ENCODE measurements at regions not wholly inside any gene's neighbourhood (a gene's known extent, or its start where the extent isn't known, plus 50 kb on each side); places are given as distances from the start of the nearest gene placed in this dataset.
A peak's percentile ranks its signal among the peaks of the same experiment; 100 is the strongest.

DNA sequence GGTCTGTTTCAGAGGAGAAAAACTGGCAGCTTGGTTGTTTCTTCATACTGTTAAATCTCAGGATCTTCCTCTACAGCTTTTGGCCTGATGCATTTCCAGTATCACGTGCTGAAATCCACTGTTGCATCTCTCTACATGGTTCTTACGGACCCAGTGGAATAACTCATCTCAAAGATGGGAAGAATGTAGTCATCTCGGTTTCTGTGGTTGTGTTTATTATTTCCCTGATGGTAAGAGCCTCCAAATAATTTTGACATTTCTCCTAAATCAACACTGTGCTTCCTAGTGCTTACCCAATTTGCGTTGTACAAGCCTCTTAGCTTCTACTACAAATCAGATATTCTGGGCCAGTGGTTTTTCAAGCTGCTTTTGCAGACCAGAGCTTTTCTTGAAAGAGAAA is 812.8 kb downstream of the C12orf50 start:
- TF ChIP-seq POLR2AphosphoS5 (IDR thresholded peaks at IDR 0.05) (no peak), POLR2A (IDR thresholded peaks at IDR 0.05) (no peak), EP300 (IDR thresholded peaks at IDR 0.05) (no peak)
- TF ChIP-seq, protein P1, sequence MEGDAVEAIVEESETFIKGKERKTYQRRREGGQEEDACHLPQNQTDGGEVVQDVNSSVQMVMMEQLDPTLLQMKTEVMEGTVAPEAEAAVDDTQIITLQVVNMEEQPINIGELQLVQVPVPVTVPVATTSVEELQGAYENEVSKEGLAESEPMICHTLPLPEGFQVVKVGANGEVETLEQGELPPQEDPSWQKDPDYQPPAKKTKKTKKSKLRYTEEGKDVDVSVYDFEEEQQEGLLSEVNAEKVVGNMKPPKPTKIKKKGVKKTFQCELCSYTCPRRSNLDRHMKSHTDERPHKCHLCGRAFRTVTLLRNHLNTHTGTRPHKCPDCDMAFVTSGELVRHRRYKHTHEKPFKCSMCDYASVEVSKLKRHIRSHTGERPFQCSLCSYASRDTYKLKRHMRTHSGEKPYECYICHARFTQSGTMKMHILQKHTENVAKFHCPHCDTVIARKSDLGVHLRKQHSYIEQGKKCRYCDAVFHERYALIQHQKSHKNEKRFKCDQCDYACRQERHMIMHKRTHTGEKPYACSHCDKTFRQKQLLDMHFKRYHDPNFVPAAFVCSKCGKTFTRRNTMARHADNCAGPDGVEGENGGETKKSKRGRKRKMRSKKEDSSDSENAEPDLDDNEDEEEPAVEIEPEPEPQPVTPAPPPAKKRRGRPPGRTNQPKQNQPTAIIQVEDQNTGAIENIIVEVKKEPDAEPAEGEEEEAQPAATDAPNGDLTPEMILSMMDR (IDR thresholded peaks at IDR 0.05) = no peak
- H3K27me3 ChIP-seq = no peaks in the 10 kb centered on the region
- no peak overlapping the region for H3K4me3 ChIP-seq
- ATAC-seq (ENCODE audit: low FRiP score in 2 of 2) (peak in 1 of 2 donors; percentile 77), DNase-seq (no peak)
- H3K4me1 ChIP-seq = no peaks in the 10 kb centered on the region
- H3K27ac ChIP-seq = no peak overlapping the region
- 47% methylated on average over 4 of the region's 4 CpGs for WGBS, 2 donors
- no peaks in the 10 kb centered on the region for H3K36me3 ChIP-seq
- H3K9me3 ChIP-seq = no peaks in the 10 kb centered on the region

DNA sequence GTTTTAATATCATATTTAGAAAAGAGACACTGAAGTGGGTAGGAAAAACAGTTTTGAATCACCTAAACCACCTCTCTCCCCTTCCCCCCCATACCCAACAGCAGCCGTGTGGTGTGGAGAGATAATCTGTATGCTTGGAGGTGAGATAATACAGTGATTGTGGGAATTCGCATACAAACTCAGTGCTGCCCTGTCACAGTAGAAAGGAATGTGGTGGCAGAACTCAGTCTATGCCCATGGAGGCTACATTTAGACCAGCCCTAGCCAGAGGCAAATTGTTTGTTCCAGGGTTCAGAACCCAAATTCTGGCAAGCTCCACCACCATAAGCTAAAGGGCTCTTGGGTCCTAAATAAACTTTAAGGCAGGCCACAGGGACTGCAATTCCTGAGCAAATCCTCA is 827.0 kb downstream of the C12orf50 start:
- TF ChIP-seq EP300 (IDR thresholded peaks at IDR 0.05) (no peak), POLR2AphosphoS5 (IDR thresholded peaks at IDR 0.05) (no peak), POLR2A (IDR thresholded peaks at IDR 0.05) (no peak)
- TF ChIP-seq, protein P1 (IDR thresholded peaks at IDR 0.05) = no peak
- no peak overlapping the region for H3K27ac ChIP-seq
- no peak for ATAC-seq (ENCODE audit: low FRiP score in 2 of 2)
- DNase-seq = no peak
- no peaks in the 10 kb centered on the region for H3K4me1 ChIP-seq
- no peaks in the 10 kb centered on the region for H3K9me3 ChIP-seq
- H3K36me3 ChIP-seq = no peaks in the 10 kb centered on the region
- H3K27me3 ChIP-seq = no peaks in the 10 kb centered on the region
- 79 to 80% methylated on average over 2 of the region's 2 CpGs for WGBS, 2 donors
- no peak overlapping the region for H3K4me3 ChIP-seq

DNA sequence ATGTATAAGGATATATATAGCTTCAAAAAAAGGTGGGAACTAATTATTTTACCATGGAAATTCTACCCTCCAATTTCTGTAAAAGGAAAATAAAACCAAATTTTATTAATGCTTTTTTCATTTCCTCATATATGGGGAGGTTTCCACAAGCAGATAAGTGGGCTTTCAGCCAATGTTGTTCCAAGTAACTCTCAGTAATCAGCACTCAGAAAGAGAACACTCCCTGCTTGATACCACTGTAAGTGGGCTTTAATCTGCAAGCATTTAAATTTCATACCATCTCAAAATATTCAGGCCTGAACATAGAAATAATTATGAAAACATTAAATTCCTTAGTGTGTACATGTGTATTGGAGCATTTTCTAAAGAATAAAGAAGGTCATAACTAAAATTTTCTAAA is 827.6 kb downstream of the C12orf50 start:
- no peaks in the 10 kb centered on the region for H3K36me3 ChIP-seq
- DNase-seq (no peak), ATAC-seq (ENCODE audit: low FRiP score in 2 of 2) (no peak)
- TF ChIP-seq EP300 (IDR thresholded peaks at IDR 0.05) = no peak
- TF ChIP-seq POLR2AphosphoS5 (IDR thresholded peaks at IDR 0.05) = no peak
- TF ChIP-seq, protein P1 (IDR thresholded peaks at IDR 0.05) = no peak
- no peak for TF ChIP-seq POLR2A (IDR thresholded peaks at IDR 0.05)
- no peaks in the 10 kb centered on the region for H3K27me3 ChIP-seq
- H3K27ac ChIP-seq = no peak overlapping the region
- no peak overlapping the region for H3K4me3 ChIP-seq
- H3K4me1 ChIP-seq = no peaks in the 10 kb centered on the region
- H3K9me3 ChIP-seq = no peaks in the 10 kb centered on the region

DNA sequence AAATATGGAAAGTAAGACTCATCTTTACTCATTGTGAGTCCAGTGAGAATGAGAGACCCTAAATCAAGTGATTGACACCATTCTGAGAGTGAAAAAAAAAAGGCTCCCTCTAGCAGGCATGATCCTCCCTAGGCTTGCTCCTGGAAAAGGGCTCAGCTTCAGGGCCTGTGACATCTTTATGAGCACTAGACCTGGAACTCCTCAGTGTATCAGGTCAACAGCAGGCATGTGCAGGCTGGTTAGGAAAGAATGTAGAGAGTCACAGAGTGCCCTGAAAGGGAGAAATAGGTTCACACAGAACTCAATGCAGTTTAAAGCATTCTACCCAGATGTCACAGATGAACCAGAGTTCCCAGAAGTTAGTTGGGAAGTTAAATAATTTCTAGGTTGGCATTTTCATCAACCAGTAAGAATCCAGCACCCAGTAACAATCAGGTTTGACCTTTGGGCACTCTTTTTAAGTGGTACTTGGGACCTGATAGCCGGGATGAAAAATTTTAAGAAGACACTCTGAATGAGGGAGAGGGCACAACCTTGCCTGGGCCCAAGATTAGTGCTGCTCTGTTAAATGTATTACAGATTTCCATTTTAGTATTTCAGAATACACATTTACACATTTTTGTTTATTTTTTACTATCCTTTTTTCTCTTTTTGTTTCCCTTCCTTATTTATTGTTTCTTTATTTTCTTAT is 828.8 kb downstream of the C12orf50 start:
- TF ChIP-seq EP300 (IDR thresholded peaks at IDR 0.05) = no peak
- TF ChIP-seq POLR2A (IDR thresholded peaks at IDR 0.05) = no peak
- no peak for TF ChIP-seq POLR2AphosphoS5 (IDR thresholded peaks at IDR 0.05)
- no peaks in the 10 kb centered on the region for H3K36me3 ChIP-seq
- H3K27me3 ChIP-seq = no peaks in the 10 kb centered on the region
- H3K4me1 ChIP-seq = no peaks in the 10 kb centered on the region
- ATAC-seq (ENCODE audit: low FRiP score in 2 of 2) (no peak), DNase-seq (no peak)
- no peak overlapping the region for H3K27ac ChIP-seq
- no peak overlapping the region for H3K4me3 ChIP-seq
- no peaks in the 10 kb centered on the region for H3K9me3 ChIP-seq
- WGBS, 2 donors = 39 to 59% methylated on average over 1 of the region's 1 CpG

DNA sequence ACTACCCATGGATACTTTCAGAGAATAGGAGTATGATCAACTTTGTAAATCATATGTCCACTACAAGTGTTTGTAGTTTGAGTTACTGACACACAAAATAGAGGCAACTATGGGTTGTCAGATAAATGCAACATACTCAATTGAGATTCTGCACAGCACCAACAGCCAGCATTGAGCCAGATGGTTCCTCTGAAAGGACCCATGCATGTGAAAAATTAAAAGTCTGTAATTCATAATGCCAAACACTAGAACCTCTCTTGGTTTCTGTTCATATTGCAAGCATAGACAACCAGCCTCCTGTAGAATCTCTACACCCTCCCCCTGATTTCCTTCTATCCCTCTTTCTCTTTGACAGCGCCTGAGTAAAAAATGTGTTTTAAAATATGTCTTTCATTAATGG is 831.0 kb downstream of the C12orf50 start:
- no peak overlapping the region for H3K4me3 ChIP-seq
- H3K36me3 ChIP-seq = no peaks in the 10 kb centered on the region
- no peaks in the 10 kb centered on the region for H3K27me3 ChIP-seq
- H3K9me3 ChIP-seq = no peaks in the 10 kb centered on the region
- H3K4me1 ChIP-seq = no peaks in the 10 kb centered on the region
- DNase-seq = no peak
- 95 to 97% methylated on average over 1 of the region's 1 CpG for WGBS, 2 donors
- no peak overlapping the region for H3K27ac ChIP-seq
- no peak for ATAC-seq (ENCODE audit: low FRiP score in 2 of 2)
- TF ChIP-seq, protein P1 (IDR thresholded peaks at IDR 0.05) = no peak
- TF ChIP-seq POLR2AphosphoS5 (IDR thresholded peaks at IDR 0.05) (no peak), POLR2A (IDR thresholded peaks at IDR 0.05) (no peak), EP300 (IDR thresholded peaks at IDR 0.05) (no peak)

All from upper lobe of left lung (tissue), 6 donors.